Activated naive CD4-positive, alpha-beta T cell treated with anti-CD3 and anti-CD28 coated beads for 36 hours (primary cell): ENCODE measurements at regions not wholly inside any gene's neighbourhood (a gene's known extent, or its start where the extent isn't known, plus 50 kb on each side); places are given as distances from the start of the nearest gene placed in this dataset.

ENCODE experiments used
- CTCF ChIA-PET: fragments of 350-600 bp; sonication (Branson Sonifier 250); formaldehyde crosslinking; loops from one replicate; lab custom pipeline; 2021; ENCODE audit warnings: antibody characterized with exemption; lab: Charles Lee
- DNase-seq: peaks from one replicate; pipeline ENCODE4 v3.0.0-alpha.2; 2020
- H3K27ac Mint-ChIP-seq: one replicate; pipeline ENCODE4 v1.8.0; 2021; ENCODE audit warnings: mild to moderate bottlenecking, mixed read lengths
- H3K27me3 Mint-ChIP-seq: one replicate; pipeline ENCODE4 v1.8.0; 2021; ENCODE audit warnings: low read depth, mixed read lengths
- H3K36me3 Mint-ChIP-seq: one replicate; pipeline ENCODE4 v1.8.0; 2021; ENCODE audit warnings: low read depth, mixed read lengths
- H3K4me1 Mint-ChIP-seq: one replicate; pipeline ENCODE4 v1.8.0; 2021; ENCODE audit warnings: low read depth, mixed read lengths
- H3K4me3 Mint-ChIP-seq: one replicate; pipeline ENCODE4 v1.8.0; 2021; ENCODE audit warnings: mild to moderate bottlenecking, moderate library complexity, mixed read lengths
- H3K9me3 Mint-ChIP-seq: one replicate; pipeline ENCODE4 v1.8.0; 2021; ENCODE audit warnings: mixed read lengths
- intact Hi-C: fragments of 100-400 bp; cut with micrococcal nuclease; formaldehyde crosslinking; loops from one replicate; pipeline ENCODE4 v1.15.1; 2023

- Mint-ChIP-seq H3K9me3 (peaks cover 2% of the 10 kb centered on the region), H3K27ac (no peak overlapping the region), H3K36me3 (no peaks in the 10 kb centered on the region), H3K4me3 (no peak overlapping the region), H3K27me3 (no peaks in the 10 kb centered on the region), H3K4me1 (no peaks in the 10 kb centered on the region)
- CTCF ChIA-PET: no interaction called here
- DNase-seq: no peak
- intact Hi-C loops: no loop called here
These were observed 1156.0 kb upstream of the CADM2 start for GRCh38 chr3:83802801-83803200.

GRCh38 chr3:83807511-83807910 lies 1151.3 kb upstream of the CADM2 start:
- Mint-ChIP-seq H3K27me3 (no peaks in the 10 kb centered on the region), H3K4me1 (no peaks in the 10 kb centered on the region), H3K4me3 (no peak overlapping the region), H3K36me3 (no peaks in the 10 kb centered on the region), H3K9me3 (peaks cover 8% of the 10 kb centered on the region), H3K27ac (no peak overlapping the region)
- CTCF ChIA-PET: no interaction called here
- DNase-seq: no peak
- intact Hi-C loops: no loop called here

GRCh38 chr3:83813176-83813575 lies 1145.6 kb upstream of the CADM2 start:
- H3K9me3 Mint-ChIP-seq: peaks cover 13% of the 10 kb centered on the region
- H3K27me3 Mint-ChIP-seq: no peaks in the 10 kb centered on the region
- H3K36me3 Mint-ChIP-seq: no peaks in the 10 kb centered on the region

GRCh38 chr3:83816653-83817052 lies 1142.1 kb upstream of the CADM2 start:
- intact Hi-C loops: no loop called here
- Mint-ChIP-seq H3K4me1 (no peaks in the 10 kb centered on the region), H3K9me3 (peaks cover 5% of the 10 kb centered on the region), H3K36me3 (no peaks in the 10 kb centered on the region), H3K27ac (no peak overlapping the region), H3K4me3 (no peak overlapping the region), H3K27me3 (no peaks in the 10 kb centered on the region)
- no peak for DNase-seq
- CTCF ChIA-PET: no interaction called here

More at GRCh38 chr3:83813176-83813575, 1145.6 kb upstream of the CADM2 start:
- intact Hi-C loops: no loop called here
- no peaks in the 10 kb centered on the region for H3K4me1 Mint-ChIP-seq
- H3K27ac Mint-ChIP-seq: no peak overlapping the region
- DNase-seq: no peak
- CTCF ChIA-PET: no interaction called here
- no peak overlapping the region for H3K4me3 Mint-ChIP-seq

- H3K27ac Mint-ChIP-seq: no peak overlapping the region
- H3K36me3 Mint-ChIP-seq: no peaks in the 10 kb centered on the region
- peaks cover 4% of the 10 kb centered on the region for H3K9me3 Mint-ChIP-seq
- H3K4me3 Mint-ChIP-seq: no peak overlapping the region
- intact Hi-C loops: no loop called here
- no peaks in the 10 kb centered on the region for H3K4me1 Mint-ChIP-seq
- H3K27me3 Mint-ChIP-seq: no peaks in the 10 kb centered on the region
- CTCF ChIA-PET: no interaction called here
- DNase-seq: no peak
These were observed 1137.3 kb upstream of the CADM2 start for GRCh38 chr3:83821506-83821905.

GRCh38 chr3:83823095-83823494 lies 1135.7 kb upstream of the CADM2 start:
- Mint-ChIP-seq H3K36me3 (no peaks in the 10 kb centered on the region), H3K27ac (no peak overlapping the region), H3K9me3 (peaks cover 4% of the 10 kb centered on the region), H3K4me3 (no peak overlapping the region), H3K4me1 (no peaks in the 10 kb centered on the region), H3K27me3 (no peaks in the 10 kb centered on the region)
- no peak for DNase-seq
- CTCF ChIA-PET: no interaction called here
- intact Hi-C loops: no loop called here

GRCh38 chr3:83835040-83835439 lies 1123.7 kb upstream of the CADM2 start:
- H3K27me3 Mint-ChIP-seq: no peaks in the 10 kb centered on the region
- H3K9me3 Mint-ChIP-seq: peaks cover 6% of the 10 kb centered on the region
- no peaks in the 10 kb centered on the region for H3K4me1 Mint-ChIP-seq
- intact Hi-C loops: no loop called here
- H3K36me3 Mint-ChIP-seq: no peaks in the 10 kb centered on the region
- CTCF ChIA-PET: no interaction called here
- DNase-seq: no peak
- H3K4me3 Mint-ChIP-seq: no peak overlapping the region
- no peak overlapping the region for H3K27ac Mint-ChIP-seq

GRCh38 chr3:83842511-83842910 lies 1116.3 kb upstream of the CADM2 start:
- no peak for DNase-seq
- no peaks in the 10 kb centered on the region for H3K27me3 Mint-ChIP-seq
- CTCF ChIA-PET: no interaction called here
- H3K4me3 Mint-ChIP-seq: no peak overlapping the region
- H3K27ac Mint-ChIP-seq: no peak overlapping the region
- H3K9me3 Mint-ChIP-seq: peaks cover 6% of the 10 kb centered on the region
- intact Hi-C loops: no loop called here
- H3K36me3 Mint-ChIP-seq: no peaks in the 10 kb centered on the region
- no peaks in the 10 kb centered on the region for H3K4me1 Mint-ChIP-seq

- no peak overlapping the region for H3K4me3 Mint-ChIP-seq
- no peak for DNase-seq
- no peak overlapping the region for H3K27ac Mint-ChIP-seq
- no peaks in the 10 kb centered on the region for H3K27me3 Mint-ChIP-seq
- CTCF ChIA-PET: no interaction called here
- peaks cover 4% of the 10 kb centered on the region for H3K9me3 Mint-ChIP-seq
- H3K36me3 Mint-ChIP-seq: no peaks in the 10 kb centered on the region
- intact Hi-C loops: no loop called here
- H3K4me1 Mint-ChIP-seq: no peaks in the 10 kb centered on the region
These were observed 1115.1 kb upstream of the CADM2 start for GRCh38 chr3:83843716-83844115.

- CTCF ChIA-PET: no interaction called here
- Mint-ChIP-seq H3K27ac (no peak overlapping the region), H3K4me1 (no peaks in the 10 kb centered on the region), H3K36me3 (no peaks in the 10 kb centered on the region), H3K9me3 (peaks cover 3% of the 10 kb centered on the region), H3K27me3 (no peaks in the 10 kb centered on the region), H3K4me3 (no peak overlapping the region)
- intact Hi-C loops: no loop called here
- DNase-seq: no peak
These were observed 1109.6 kb upstream of the CADM2 start for GRCh38 chr3:83849106-83849730.

GRCh38 chr3:83863380-83863779 lies 1095.4 kb upstream of the CADM2 start:
- H3K4me3 Mint-ChIP-seq: no peak overlapping the region
- no peaks in the 10 kb centered on the region for H3K36me3 Mint-ChIP-seq
- intact Hi-C loops: no loop called here
- CTCF ChIA-PET: no interaction called here
- DNase-seq: no peak
- H3K9me3 Mint-ChIP-seq: peaks cover 10% of the 10 kb centered on the region
- no peak overlapping the region for H3K27ac Mint-ChIP-seq
- H3K27me3 Mint-ChIP-seq: no peaks in the 10 kb centered on the region
- no peaks in the 10 kb centered on the region for H3K4me1 Mint-ChIP-seq

GRCh38 chr3:83868909-83869567 lies 1089.8 kb upstream of the CADM2 start:
- Mint-ChIP-seq H3K27ac (no peak overlapping the region), H3K36me3 (no peaks in the 10 kb centered on the region), H3K4me3 (no peak overlapping the region), H3K4me1 (no peaks in the 10 kb centered on the region), H3K9me3 (peaks cover 4% of the 10 kb centered on the region), H3K27me3 (no peaks in the 10 kb centered on the region)
- no peak for DNase-seq
- intact Hi-C loops: no loop called here
- CTCF ChIA-PET: interaction anchor here (0.9 kb wide), 1 partner anchor 10 kb away, joined by 4 read pairs; no protein-coding TSS in a partner anchor

- Mint-ChIP-seq H3K27ac (no peak overlapping the region), H3K27me3 (no peaks in the 10 kb centered on the region), H3K9me3 (peaks cover 4% of the 10 kb centered on the region), H3K4me1 (no peaks in the 10 kb centered on the region), H3K4me3 (no peak overlapping the region), H3K36me3 (no peaks in the 10 kb centered on the region)
- CTCF ChIA-PET: no interaction called here
- DNase-seq: no peak
- intact Hi-C loops: no loop called here
These were observed 1085.2 kb upstream of the CADM2 start for GRCh38 chr3:83873550-83873949.
